HCT116 (cell line): ENCODE measurements at regions not wholly inside any gene's neighbourhood (a gene's known extent, or its start where the extent isn't known, plus 50 kb on each side); places are given as distances from the start of the nearest gene placed in this dataset.

Source experiments
- CEBPB ChIP-seq: IDR thresholded peaks from 2 replicates; pipeline ENCODE4 v1.6.1; 2012; ENCODE audit warnings: low read depth
- EZH2 ChIP-seq: fragments of 200-600 bp; sonication (generic); IDR thresholded peaks from 2 replicates; pipeline ENCODE4 v1.6.1; 2017; ENCODE audit warnings: antibody characterized with exemption, mixed run types
- EZH2phosphoT487 ChIP-seq: fragments of 200-600 bp; IDR thresholded peaks from 2 replicates; pipeline ENCODE4 v1.6.1; 2018; ENCODE audit warnings: antibody characterized with exemption, borderline replicate concordance
- JUND ChIP-seq: IDR thresholded peaks from 2 replicates; pipeline ENCODE4 v1.6.1; 2012
- POLR2A ChIP-seq: IDR thresholded peaks from 2 replicates; pipeline ENCODE4 v1.7.0; 2011; ENCODE audit warnings: borderline replicate concordance; ENCODE audit not compliant: insufficient read depth, insufficient read length; ENCODE audit errors: extremely low read depth
- POLR2AphosphoS5 ChIP-seq: IDR thresholded peaks from 2 replicates; pipeline ENCODE4 v1.6.1; 2011; ENCODE audit warnings: mild to moderate bottlenecking, low read depth, low read length, moderate library complexity
- RAD21 ChIP-seq: IDR thresholded peaks from 2 replicates; pipeline ENCODE4 v1.6.1; 2012; ENCODE audit warnings: low read depth, mild to moderate bottlenecking
- ZBTB33 ChIP-seq: IDR thresholded peaks from 2 replicates; pipeline ENCODE4 v1.6.1; 2011; ENCODE audit warnings: mild to moderate bottlenecking, low read length, moderate library complexity; ENCODE audit not compliant: insufficient replicate concordance; ENCODE audit errors: extremely low read depth
- TF ChIP-seq, protein P1 (sequence below), 3 experiments: fragments of 200-600 bp in 1 of 3; sonication (generic) in 1 of 3; IDR thresholded peaks in 2 of 3; conservative IDR thresholded peaks in 1 of 3; 2 replicates each; pipeline ENCODE4 v1.5.1; 2012 to 2017; ENCODE audit warnings: low read depth in 2 of 3, low read length in 2 of 3, antibody characterized with exemption in 1 of 3, borderline replicate concordance in 1 of 3, control low read depth in 1 of 3, mild to moderate bottlenecking in 1 of 3, mixed read lengths in 1 of 3, mixed run types in 1 of 3, moderate library complexity in 1 of 3; ENCODE audit not compliant: insufficient read depth in 1 of 3
- TF ChIP-seq, protein P2 (sequence below): IDR thresholded peaks from 2 replicates; pipeline ENCODE4 v1.6.1; 2012

DNA sequence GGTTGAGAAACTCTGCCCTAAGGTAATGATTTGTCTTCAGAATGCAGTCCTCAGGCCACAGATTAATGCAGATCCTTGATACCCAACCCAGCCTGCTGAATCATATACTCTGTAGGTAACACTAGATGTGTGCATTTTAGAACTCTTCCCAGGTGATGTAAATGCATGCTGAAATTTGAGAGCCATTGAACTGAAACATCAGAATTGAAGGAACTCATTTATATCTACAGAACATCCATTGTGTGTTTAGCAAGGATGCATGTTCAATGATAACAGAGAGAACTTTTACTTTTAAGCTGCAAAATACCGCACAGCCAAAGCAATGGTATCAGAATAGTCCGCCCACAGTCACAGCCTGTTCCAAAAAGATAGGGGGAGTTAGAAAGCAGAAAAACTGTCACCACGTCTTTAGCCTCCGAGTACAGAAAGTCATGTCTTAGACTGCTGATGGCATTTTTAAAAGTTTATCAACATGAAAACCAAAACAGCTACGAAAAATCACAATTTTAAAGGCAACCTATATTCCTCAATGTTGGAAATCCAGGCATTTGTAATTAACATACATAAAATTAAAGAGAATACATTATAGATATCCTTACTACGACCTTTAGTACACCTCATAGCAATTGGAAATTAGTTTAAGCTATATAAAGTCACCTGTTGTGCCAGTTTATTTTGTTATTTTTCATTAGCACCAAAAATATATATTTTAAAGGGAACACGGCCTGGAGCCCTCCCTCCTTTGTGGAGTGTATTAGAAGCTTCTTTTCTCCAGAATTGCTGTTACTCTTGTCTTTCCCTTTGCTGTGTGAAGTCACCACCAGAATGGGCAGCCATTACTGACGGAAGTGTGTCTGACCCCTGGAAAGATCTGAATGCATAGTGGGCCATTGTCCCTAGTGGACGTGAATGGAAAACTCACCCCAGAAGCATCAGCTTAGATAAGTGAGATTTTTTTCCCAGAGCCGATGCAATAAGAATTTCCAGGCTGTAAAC lies 65.8 kb upstream of the PRKAR2B start:
- TF ChIP-seq JUND (no peak), POLR2A (no peak), EZH2 (no peak), ZBTB33 (no peak), EZH2phosphoT487 (no peak), POLR2AphosphoS5 (no peak), RAD21 (no peak), CEBPB (no peak)
- TF ChIP-seq, protein P1, sequence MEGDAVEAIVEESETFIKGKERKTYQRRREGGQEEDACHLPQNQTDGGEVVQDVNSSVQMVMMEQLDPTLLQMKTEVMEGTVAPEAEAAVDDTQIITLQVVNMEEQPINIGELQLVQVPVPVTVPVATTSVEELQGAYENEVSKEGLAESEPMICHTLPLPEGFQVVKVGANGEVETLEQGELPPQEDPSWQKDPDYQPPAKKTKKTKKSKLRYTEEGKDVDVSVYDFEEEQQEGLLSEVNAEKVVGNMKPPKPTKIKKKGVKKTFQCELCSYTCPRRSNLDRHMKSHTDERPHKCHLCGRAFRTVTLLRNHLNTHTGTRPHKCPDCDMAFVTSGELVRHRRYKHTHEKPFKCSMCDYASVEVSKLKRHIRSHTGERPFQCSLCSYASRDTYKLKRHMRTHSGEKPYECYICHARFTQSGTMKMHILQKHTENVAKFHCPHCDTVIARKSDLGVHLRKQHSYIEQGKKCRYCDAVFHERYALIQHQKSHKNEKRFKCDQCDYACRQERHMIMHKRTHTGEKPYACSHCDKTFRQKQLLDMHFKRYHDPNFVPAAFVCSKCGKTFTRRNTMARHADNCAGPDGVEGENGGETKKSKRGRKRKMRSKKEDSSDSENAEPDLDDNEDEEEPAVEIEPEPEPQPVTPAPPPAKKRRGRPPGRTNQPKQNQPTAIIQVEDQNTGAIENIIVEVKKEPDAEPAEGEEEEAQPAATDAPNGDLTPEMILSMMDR (IDR thresholded peaks at IDR 0.05 in 2 of 3, conservative IDR thresholded peaks at IDR 0.05 in 1 of 3; ENCODE audit: borderline replicate concordance in 1 of 3, insufficient read depth in 1 of 3, low read depth in 2 of 3, low read length in 2 of 3): peak in 2 of 3 experiments; percentile 32 to 35; a peak in 4 of 6 replicates
- TF ChIP-seq, protein P2, sequence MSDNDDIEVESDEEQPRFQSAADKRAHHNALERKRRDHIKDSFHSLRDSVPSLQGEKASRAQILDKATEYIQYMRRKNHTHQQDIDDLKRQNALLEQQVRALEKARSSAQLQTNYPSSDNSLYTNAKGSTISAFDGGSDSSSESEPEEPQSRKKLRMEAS: no peak
